ENCODE measurements at regions not wholly inside any gene's neighbourhood (a gene's known extent, or its start where the extent isn't known, plus 50 kb on each side); places are given as distances from the start of the nearest gene placed in this dataset.

GRCh38 chr2:185891403-185891802 lies 152.8 kb downstream of the FSIP2 start:
- Histone ChIP-seq H3K4me1 (no peaks in the 10 kb centered on the region), H3K9me3 (no peaks in the 10 kb centered on the region), H3K4me3 (no peak overlapping the region), H3K36me3 (ENCODE audit: low read depth, missing control alignments) (no peaks in the 10 kb centered on the region), H3K27ac (no peak overlapping the region), H3K27me3 (no peaks in the 10 kb centered on the region)
- TF ChIP-seq POLR2A (IDR thresholded peaks at IDR 0.05): no peak
- TF ChIP-seq CTCF (IDR thresholded peaks at IDR 0.05): no peak
- intact Hi-C loops (cut with DNase I; ENCODE audit: low total_unique reads): no loop called here
- no peak for DNase-seq

GRCh38 chr2:185891804-185892411 lies 153.3 kb downstream of the FSIP2 start:
- intact Hi-C loops (cut with DNase I; ENCODE audit: low total_unique reads): no loop called here
- Histone ChIP-seq H3K36me3 (ENCODE audit: low read depth, missing control alignments) (no peaks in the 10 kb centered on the region), H3K9me3 (no peaks in the 10 kb centered on the region), H3K27ac (no peak overlapping the region), H3K4me3 (no peak overlapping the region), H3K27me3 (no peaks in the 10 kb centered on the region), H3K4me1 (no peaks in the 10 kb centered on the region)
- no peak for TF ChIP-seq POLR2A (IDR thresholded peaks at IDR 0.05)
- TF ChIP-seq CTCF (IDR thresholded peaks at IDR 0.05): no peak
- no peak for DNase-seq
- 84 to 94% methylated on average over 2 of the region's 2 CpGs for WGBS, 2 donors

GRCh38 chr2:185892484-185892883 lies 153.9 kb downstream of the FSIP2 start:
- intact Hi-C loops (cut with DNase I; ENCODE audit: low total_unique reads): no loop called here
- WGBS, 2 donors: 92 to 97% methylated on average over 1 of the region's 1 CpG

GRCh38 chr2:185894223-185894622 lies 155.6 kb downstream of the FSIP2 start:
- Histone ChIP-seq H3K4me3 (no peak overlapping the region), H3K9me3 (no peaks in the 10 kb centered on the region), H3K36me3 (ENCODE audit: low read depth, missing control alignments) (no peaks in the 10 kb centered on the region), H3K27ac (no peak overlapping the region), H3K4me1 (no peaks in the 10 kb centered on the region), H3K27me3 (no peaks in the 10 kb centered on the region)
- TF ChIP-seq POLR2A (IDR thresholded peaks at IDR 0.05) (no peak), CTCF (IDR thresholded peaks at IDR 0.05) (no peak)
- intact Hi-C loops (cut with DNase I; ENCODE audit: low total_unique reads): no loop called here
- DNase-seq: no peak
- 89 to 94% methylated on average over 2 of the region's 2 CpGs for WGBS, 2 donors

More at GRCh38 chr2:185892484-185892883, 153.9 kb downstream of the FSIP2 start:
- DNase-seq: no peak
- Histone ChIP-seq H3K36me3 (ENCODE audit: low read depth, missing control alignments) (no peaks in the 10 kb centered on the region), H3K9me3 (no peaks in the 10 kb centered on the region), H3K27ac (no peak overlapping the region), H3K4me1 (no peaks in the 10 kb centered on the region), H3K4me3 (no peak overlapping the region), H3K27me3 (no peaks in the 10 kb centered on the region)
- TF ChIP-seq POLR2A (IDR thresholded peaks at IDR 0.05): no peak
- no peak for TF ChIP-seq CTCF (IDR thresholded peaks at IDR 0.05)
